HG02970 (cell line): ENCODE measurements at regions not wholly inside any gene's neighbourhood (a gene's known extent, or its start where the extent isn't known, plus 50 kb on each side); places are given as distances from the start of the nearest gene placed in this dataset.
"Not testable (repeated sequence)": the region's sequence is repeated elsewhere in the genome, so short reads cannot be mapped to it uniquely, and the experiment has no call there.

Experiments used
- ATAC-seq: cut with Tn5 transposase; IDR thresholded peaks from one replicate; pipeline ENCODE4 v1.9.1; 2021; ENCODE audit warnings: mild to moderate bottlenecking, moderate library complexity, moderate number of reproducible peaks; ENCODE audit not compliant: unreplicated experiment, low FRiP score

- ATAC-seq: no peak
Measured at GRCh38 chr5:83001796-83002381, 75.3 kb downstream of the TMEM167A start.

- ATAC-seq: no peak
Measured at GRCh38 chr5:83000922-83001321, 76.3 kb downstream of the TMEM167A start.

GRCh38 chr5:83000428-83000827, 76.8 kb downstream of the TMEM167A start:
- no peak for ATAC-seq

GRCh38 chr5:82993416-82993815, 83.8 kb downstream of the TMEM167A start:
- no peak for ATAC-seq

GRCh38 chr5:82992646-82993045, 84.5 kb downstream of the TMEM167A start:
- no peak for ATAC-seq

GRCh38 chr5:82991678-82992323, 85.4 kb downstream of the TMEM167A start:
- no peak for ATAC-seq

GRCh38 chr5:82991059-82991458, 86.1 kb downstream of the TMEM167A start:
- no peak for ATAC-seq

- no peak for ATAC-seq
Measured at GRCh38 chr5:82987188-82987587, 90.0 kb downstream of the TMEM167A start.

GRCh38 chr5:82986404-82986803, 90.8 kb downstream of the TMEM167A start:
- ATAC-seq: no peak

GRCh38 chr5:82985763-82986162, 91.4 kb downstream of the TMEM167A start:
- ATAC-seq: no peak

GRCh38 chr5:82984786-82985735, 92.1 kb downstream of the TMEM167A start:
- ATAC-seq: no peak

- no peak for ATAC-seq
Measured at GRCh38 chr5:82982846-82983245, 94.3 kb downstream of the TMEM167A start.

- ATAC-seq: not testable (repeated sequence)
Measured at GRCh38 chr5:82976887-82977286, 100.3 kb downstream of the TMEM167A start.

GRCh38 chr5:82975812-82976211, 101.4 kb downstream of the TMEM167A start:
- ATAC-seq: no peak

- ATAC-seq: no peak
Measured at GRCh38 chr5:82975396-82975795, 101.8 kb downstream of the TMEM167A start.

- ATAC-seq: not testable (repeated sequence)
Measured at GRCh38 chr5:82974346-82974745, 102.8 kb downstream of the TMEM167A start.

GRCh38 chr5:82971901-82972300, 105.3 kb downstream of the TMEM167A start:
- ATAC-seq: no peak

- not testable (repeated sequence) for ATAC-seq
Measured at GRCh38 chr5:82971034-82971806, 106.0 kb downstream of the TMEM167A start.

- not testable (repeated sequence) for ATAC-seq
Measured at GRCh38 chr5:82969221-82969976, 107.8 kb downstream of the TMEM167A start.

- ATAC-seq: no peak
Measured at GRCh38 chr5:82967072-82967471, 110.1 kb downstream of the TMEM167A start.
